IPS DF 6.9 (cell line): ENCODE measurements at regions not wholly inside any gene's neighbourhood (a gene's known extent, or its start where the extent isn't known, plus 50 kb on each side); places are given as distances from the start of the nearest gene placed in this dataset.
A peak's percentile ranks its signal among the peaks of the same experiment; 100 is the strongest.
"Not testable (repeated sequence)": the region's sequence is repeated elsewhere in the genome, so short reads cannot be mapped to it uniquely, and the experiment has no call there.

ENCODE experiments used
- DNase-seq: peaks from one replicate; pipeline ENCODE4 v3.0.0-alpha.2; 2013; ENCODE audit warnings: low read depth, low spot score
- H3K27ac ChIP-seq: one replicate; pipeline ENCODE4 v1.5.1; 2013; ENCODE audit warnings: low read length, control low read depth
- H3K27me3 ChIP-seq: 2 replicates; pipeline ENCODE4 v1.6.1; 2013; ENCODE audit warnings: mild to moderate bottlenecking, low read length; ENCODE audit not compliant: control insufficient read depth, insufficient read depth
- H3K36me3 ChIP-seq: 2 replicates; pipeline ENCODE4 v1.6.1; 2013; ENCODE audit warnings: low read length; ENCODE audit not compliant: control insufficient read depth, insufficient read depth
- H3K4me1 ChIP-seq: 2 replicates; pipeline ENCODE4 v1.6.1; 2013; ENCODE audit warnings: low read length; ENCODE audit not compliant: control insufficient read depth, insufficient read depth
- H3K4me3 ChIP-seq: 2 replicates; pipeline ENCODE4 v1.5.1; 2013; ENCODE audit warnings: mild to moderate bottlenecking, low read length
- H3K9me3 ChIP-seq: 2 replicates; pipeline ENCODE4 v1.6.1; 2013; ENCODE audit warnings: low read length, inconsistent platforms; ENCODE audit not compliant: control insufficient read depth, insufficient read depth
- WGBS: extraction: QIAGEN DNeasy Blood & Tissue Kit; methylation state at CpG from one replicate; pipeline ENCODE4 v1.1.7; 2013; ENCODE audit warnings: mixed read lengths, missing lambda C conversion rate; ENCODE audit not compliant: insufficient read length, insufficient coverage; 5-methylcytosine and 5-hydroxymethylcytosine counted together

- no CpG with 5 or more reads among the region's 26 CpGs for WGBS
Observed at GRCh38 chr9:84526211-84526610, 143.3 kb upstream of the NTRK2 start.

GRCh38 chr9:84527060-84527720 is 142.3 kb upstream of the NTRK2 start:
- not testable (repeated sequence) for DNase-seq, H3K27ac ChIP-seq, H3K36me3 ChIP-seq, H3K9me3 ChIP-seq, H3K4me3 ChIP-seq, H3K4me1 ChIP-seq, H3K27me3 ChIP-seq
- WGBS: no CpG with 5 or more reads among the region's 49 CpGs

More at GRCh38 chr9:84526211-84526610, 143.3 kb upstream of the NTRK2 start:
- not testable (repeated sequence) for H3K27ac ChIP-seq, DNase-seq, H3K4me1 ChIP-seq, H3K4me3 ChIP-seq, H3K9me3 ChIP-seq, H3K36me3 ChIP-seq, H3K27me3 ChIP-seq

- H3K36me3 ChIP-seq, H3K27me3 ChIP-seq, H3K9me3 ChIP-seq, H3K27ac ChIP-seq, H3K4me1 ChIP-seq, H3K4me3 ChIP-seq: not testable (repeated sequence)
- no CpG with 5 or more reads among the region's 10 CpGs for WGBS
- peak; percentile 22 for DNase-seq
Observed at GRCh38 chr9:84535973-84536372, 133.6 kb upstream of the NTRK2 start.

- Histone ChIP-seq H3K4me1 (no peaks in the 10 kb centered on the region), H3K27ac (no peak overlapping the region), H3K27me3 (no peaks in the 10 kb centered on the region), H3K9me3 (no peaks in the 10 kb centered on the region), H3K4me3 (no peak overlapping the region), H3K36me3 (no peaks in the 10 kb centered on the region)
- no CpG with 5 or more reads among the region's 1 CpG for WGBS
- no peak for DNase-seq
Observed at GRCh38 chr9:84538879-84539278, 130.7 kb upstream of the NTRK2 start.

GRCh38 chr9:84542554-84542953 is 127.0 kb upstream of the NTRK2 start:
- no peak for DNase-seq
- H3K27me3 ChIP-seq: no peaks in the 10 kb centered on the region
- H3K36me3 ChIP-seq: no peaks in the 10 kb centered on the region
- no CpG with 5 or more reads among the region's 3 CpGs for WGBS
- H3K9me3 ChIP-seq: no peaks in the 10 kb centered on the region
- H3K4me1 ChIP-seq: 0 out of 2 replicates have a peak, but pooled peaks cover 1% of the 10 kb centered on the region
- no peak overlapping the region for H3K4me3 ChIP-seq
- H3K27ac ChIP-seq: no peak overlapping the region

GRCh38 chr9:84554069-84554664 is 115.4 kb upstream of the NTRK2 start:
- WGBS: no CpG with 5 or more reads among the region's 1 CpG
- Histone ChIP-seq H3K4me3 (no peak overlapping the region), H3K4me1 (peaks cover 2% of the 10 kb centered on the region; the same call in 1 of the 2 replicates), H3K27ac (no peak overlapping the region), H3K36me3 (no peaks in the 10 kb centered on the region), H3K27me3 (no peaks in the 10 kb centered on the region), H3K9me3 (no peaks in the 10 kb centered on the region)
- peak; percentile 25 for DNase-seq

- no peak overlapping the region for H3K27ac ChIP-seq
- no peak overlapping the region for H3K4me3 ChIP-seq
- no peaks in the 10 kb centered on the region for H3K9me3 ChIP-seq
- no peaks in the 10 kb centered on the region for H3K36me3 ChIP-seq
- H3K27me3 ChIP-seq: no peaks in the 10 kb centered on the region
- H3K4me1 ChIP-seq: peaks cover 2% of the 10 kb centered on the region; the same call in 1 of the 2 replicates
- no CpG with 5 or more reads among the region's 1 CpG for WGBS
- no peak for DNase-seq
Observed at GRCh38 chr9:84556556-84556955, 113.0 kb upstream of the NTRK2 start.

- Histone ChIP-seq H3K36me3 (no peaks in the 10 kb centered on the region), H3K27ac (no peak overlapping the region), H3K9me3 (no peaks in the 10 kb centered on the region), H3K4me1 (peaks cover 2% of the 10 kb centered on the region; the same call in 1 of the 2 replicates), H3K27me3 (no peaks in the 10 kb centered on the region), H3K4me3 (no peak overlapping the region)
- DNase-seq: no peak
- WGBS: no CpG with 5 or more reads among the region's 4 CpGs
Observed at GRCh38 chr9:84557751-84558150, 111.8 kb upstream of the NTRK2 start.

- no peaks in the 10 kb centered on the region for H3K9me3 ChIP-seq
- no peak for DNase-seq
- no peak overlapping the region for H3K4me3 ChIP-seq
- no peak overlapping the region for H3K27ac ChIP-seq
- no peaks in the 10 kb centered on the region for H3K27me3 ChIP-seq
- H3K36me3 ChIP-seq: no peaks in the 10 kb centered on the region
- H3K4me1 ChIP-seq: no peaks in the 10 kb centered on the region
Observed at GRCh38 chr9:84563691-84564090, 105.8 kb upstream of the NTRK2 start.

GRCh38 chr9:84567805-84568204 is 101.7 kb upstream of the NTRK2 start:
- H3K27ac ChIP-seq: no peak overlapping the region
- no CpG with 5 or more reads among the region's 1 CpG for WGBS

More at GRCh38 chr9:84567805-84568204, 101.7 kb upstream of the NTRK2 start:
- Histone ChIP-seq H3K27me3 (no peaks in the 10 kb centered on the region), H3K4me3 (no peak overlapping the region), H3K36me3 (no peaks in the 10 kb centered on the region), H3K4me1 (no peaks in the 10 kb centered on the region), H3K9me3 (no peaks in the 10 kb centered on the region)
- DNase-seq: no peak
